ENCODE measurements at regions not wholly inside any gene's neighbourhood (a gene's known extent, or its start where the extent isn't known, plus 50 kb on each side); places are given as distances from the start of the nearest gene placed in this dataset.

DNA sequence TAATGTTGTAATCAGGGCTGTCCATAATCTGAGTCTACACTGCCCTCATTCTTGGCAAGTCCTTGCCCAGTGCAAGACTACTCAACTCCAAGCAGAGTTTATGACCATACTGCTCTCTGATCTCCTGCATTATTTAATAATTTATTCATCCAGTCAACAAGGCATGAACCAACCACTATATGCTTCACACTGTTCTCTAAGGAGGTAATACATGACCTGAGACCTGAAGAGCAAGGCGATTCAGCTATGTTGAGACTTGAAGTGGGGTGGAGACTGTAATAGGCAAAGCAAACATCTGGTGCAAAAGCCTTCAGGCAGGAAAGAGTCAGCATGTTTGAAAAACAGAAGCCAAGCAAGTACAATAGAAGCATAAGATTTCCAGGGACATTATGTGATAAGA lies 1362.8 kb downstream of the ROBO2 start:
- H3K36me3 ChIP-seq = no peaks in the 10 kb centered on the region
- no peaks in the 10 kb centered on the region for H3K27me3 ChIP-seq
- no peaks in the 10 kb centered on the region for H3K9me3 ChIP-seq
- H3K4me3 ChIP-seq = no peak overlapping the region
- no peak for DNase-seq
- no peaks in the 10 kb centered on the region for H3K4me1 ChIP-seq
- no peak overlapping the region for H3K27ac ChIP-seq
- TF ChIP-seq, protein P1, sequence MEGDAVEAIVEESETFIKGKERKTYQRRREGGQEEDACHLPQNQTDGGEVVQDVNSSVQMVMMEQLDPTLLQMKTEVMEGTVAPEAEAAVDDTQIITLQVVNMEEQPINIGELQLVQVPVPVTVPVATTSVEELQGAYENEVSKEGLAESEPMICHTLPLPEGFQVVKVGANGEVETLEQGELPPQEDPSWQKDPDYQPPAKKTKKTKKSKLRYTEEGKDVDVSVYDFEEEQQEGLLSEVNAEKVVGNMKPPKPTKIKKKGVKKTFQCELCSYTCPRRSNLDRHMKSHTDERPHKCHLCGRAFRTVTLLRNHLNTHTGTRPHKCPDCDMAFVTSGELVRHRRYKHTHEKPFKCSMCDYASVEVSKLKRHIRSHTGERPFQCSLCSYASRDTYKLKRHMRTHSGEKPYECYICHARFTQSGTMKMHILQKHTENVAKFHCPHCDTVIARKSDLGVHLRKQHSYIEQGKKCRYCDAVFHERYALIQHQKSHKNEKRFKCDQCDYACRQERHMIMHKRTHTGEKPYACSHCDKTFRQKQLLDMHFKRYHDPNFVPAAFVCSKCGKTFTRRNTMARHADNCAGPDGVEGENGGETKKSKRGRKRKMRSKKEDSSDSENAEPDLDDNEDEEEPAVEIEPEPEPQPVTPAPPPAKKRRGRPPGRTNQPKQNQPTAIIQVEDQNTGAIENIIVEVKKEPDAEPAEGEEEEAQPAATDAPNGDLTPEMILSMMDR (IDR thresholded peaks at IDR 0.05) = no peak
- no peak for TF ChIP-seq POLR2A (IDR thresholded peaks at IDR 0.05)

GRCh38 chr3:78405745-78406144 lies 1362.1 kb downstream of the ROBO1 start:
- no peaks in the 10 kb centered on the region for H3K36me3 ChIP-seq
- no peak overlapping the region for H3K27ac ChIP-seq
- DNase-seq = no peak
- H3K27me3 ChIP-seq = no peaks in the 10 kb centered on the region
- no peak overlapping the region for H3K4me3 ChIP-seq
- no peaks in the 10 kb centered on the region for H3K4me1 ChIP-seq
- no peak for TF ChIP-seq POLR2A (IDR thresholded peaks at IDR 0.05)
- TF ChIP-seq, protein P1 (IDR thresholded peaks at IDR 0.05) = no peak
- no peaks in the 10 kb centered on the region for H3K9me3 ChIP-seq

- TF ChIP-seq, protein P1 (IDR thresholded peaks at IDR 0.05) = no peak
- TF ChIP-seq POLR2A (IDR thresholded peaks at IDR 0.05) = no peak
- Histone ChIP-seq H3K27me3 (no peaks in the 10 kb centered on the region), H3K36me3 (no peaks in the 10 kb centered on the region), H3K9me3 (no peaks in the 10 kb centered on the region), H3K4me1 (no peaks in the 10 kb centered on the region), H3K27ac (no peak overlapping the region), H3K4me3 (no peak overlapping the region)
- no peak for DNase-seq
These were observed 1361.4 kb downstream of the ROBO1 start for GRCh38 chr3:78406396-78406795.

GRCh38 chr3:78410077-78410476 lies 1357.7 kb downstream of the ROBO1 start:
- Histone ChIP-seq H3K4me1 (no peaks in the 10 kb centered on the region), H3K36me3 (no peaks in the 10 kb centered on the region), H3K4me3 (no peak overlapping the region), H3K27me3 (no peaks in the 10 kb centered on the region), H3K9me3 (no peaks in the 10 kb centered on the region), H3K27ac (no peak overlapping the region)
- no peak for TF ChIP-seq POLR2A (IDR thresholded peaks at IDR 0.05)
- TF ChIP-seq, protein P1 (IDR thresholded peaks at IDR 0.05) = no peak
- DNase-seq = no peak

- Histone ChIP-seq H3K27ac (no peak overlapping the region), H3K4me1 (no peaks in the 10 kb centered on the region), H3K27me3 (no peaks in the 10 kb centered on the region), H3K36me3 (no peaks in the 10 kb centered on the region), H3K4me3 (no peak overlapping the region), H3K9me3 (no peaks in the 10 kb centered on the region)
- TF ChIP-seq, protein P1 (IDR thresholded peaks at IDR 0.05) = no peak
- TF ChIP-seq POLR2A (IDR thresholded peaks at IDR 0.05) = no peak
- no peak for DNase-seq
These were observed 1353.5 kb downstream of the ROBO1 start for GRCh38 chr3:78414261-78414660.

GRCh38 chr3:78420611-78421010 lies 1347.2 kb downstream of the ROBO1 start:
- H3K9me3 ChIP-seq = no peaks in the 10 kb centered on the region
- no peak overlapping the region for H3K27ac ChIP-seq
- DNase-seq = no peak
- H3K36me3 ChIP-seq = no peaks in the 10 kb centered on the region
- no peak overlapping the region for H3K4me3 ChIP-seq
- TF ChIP-seq, protein P1 (IDR thresholded peaks at IDR 0.05) = no peak
- no peak for TF ChIP-seq POLR2A (IDR thresholded peaks at IDR 0.05)
- H3K4me1 ChIP-seq = no peaks in the 10 kb centered on the region
- H3K27me3 ChIP-seq = no peaks in the 10 kb centered on the region

Measured in Peyer's patch (tissue), 4 donors.